ENCODE measurements at regions not wholly inside any gene's neighbourhood (a gene's known extent, or its start where the extent isn't known, plus 50 kb on each side); places are given as distances from the start of the nearest gene placed in this dataset.
A peak's percentile ranks its signal among the peaks of the same experiment; 100 is the strongest.

DNA sequence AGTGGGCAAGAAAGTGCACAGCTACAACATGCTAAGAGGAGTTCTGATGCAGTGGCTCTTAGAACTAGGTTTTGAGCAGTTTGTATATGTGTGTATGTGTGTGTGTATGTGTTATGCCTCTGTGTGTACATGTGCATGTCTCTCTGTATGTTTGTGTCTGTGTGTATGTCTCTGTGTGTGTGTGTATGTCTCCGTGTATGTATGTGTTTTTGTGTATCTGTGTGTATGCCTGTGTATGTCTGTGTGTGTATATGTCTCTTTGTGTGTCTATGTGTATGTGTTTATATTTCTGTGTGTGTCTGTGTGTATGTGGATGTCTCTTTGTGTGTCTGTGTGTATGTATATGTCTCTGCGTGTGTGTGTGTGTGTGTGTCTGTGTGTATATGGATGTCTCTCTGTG lies 139.6 kb downstream of the C12orf75 start:
- no peaks in the 10 kb centered on the region for H3K36me3 ChIP-seq (ENCODE audit: control insufficient read depth, insufficient read depth, low read length)
- H3K9me3 ChIP-seq (ENCODE audit: control insufficient read depth, low read length) = no peaks in the 10 kb centered on the region
- peak; percentile 14 for DNase-seq
- whole genome bisulfite sequencing, 2 experiments (ENCODE audit: insufficient coverage in 1 of 2, insufficient read length in 1 of 2) = 72% methylated on average over 2 of the region's 2 CpGs; no CpG with 5 or more reads in 1 of the 2 experiments
- H3K27me3 ChIP-seq (ENCODE audit: control insufficient read depth, insufficient read depth, low read length, poor library complexity, severe bottlenecking) = no peaks in the 10 kb centered on the region
- Mint-ChIP-seq H3K4me3 (no peak overlapping the region), H3K4me1 (peaks cover 21% of the 10 kb centered on the region), H3K36me3 (ENCODE audit: low read depth) (no peaks in the 10 kb centered on the region), H3K27me3 (ENCODE audit: insufficient read depth) (peaks cover 2% of the 10 kb centered on the region), H3K27ac (no peak overlapping the region), H3K9me3 (no peaks in the 10 kb centered on the region)
- H3K9ac ChIP-seq (ENCODE audit: extremely low read depth, low read length, poor library complexity, severe bottlenecking) = no peak overlapping the region
- no peak overlapping the region for H3K4me3 ChIP-seq (ENCODE audit: low read length)
- H3K4me1 ChIP-seq (ENCODE audit: control insufficient read depth, insufficient read depth, low read length) = no peaks in the 10 kb centered on the region
- TF ChIP-seq, protein P1, sequence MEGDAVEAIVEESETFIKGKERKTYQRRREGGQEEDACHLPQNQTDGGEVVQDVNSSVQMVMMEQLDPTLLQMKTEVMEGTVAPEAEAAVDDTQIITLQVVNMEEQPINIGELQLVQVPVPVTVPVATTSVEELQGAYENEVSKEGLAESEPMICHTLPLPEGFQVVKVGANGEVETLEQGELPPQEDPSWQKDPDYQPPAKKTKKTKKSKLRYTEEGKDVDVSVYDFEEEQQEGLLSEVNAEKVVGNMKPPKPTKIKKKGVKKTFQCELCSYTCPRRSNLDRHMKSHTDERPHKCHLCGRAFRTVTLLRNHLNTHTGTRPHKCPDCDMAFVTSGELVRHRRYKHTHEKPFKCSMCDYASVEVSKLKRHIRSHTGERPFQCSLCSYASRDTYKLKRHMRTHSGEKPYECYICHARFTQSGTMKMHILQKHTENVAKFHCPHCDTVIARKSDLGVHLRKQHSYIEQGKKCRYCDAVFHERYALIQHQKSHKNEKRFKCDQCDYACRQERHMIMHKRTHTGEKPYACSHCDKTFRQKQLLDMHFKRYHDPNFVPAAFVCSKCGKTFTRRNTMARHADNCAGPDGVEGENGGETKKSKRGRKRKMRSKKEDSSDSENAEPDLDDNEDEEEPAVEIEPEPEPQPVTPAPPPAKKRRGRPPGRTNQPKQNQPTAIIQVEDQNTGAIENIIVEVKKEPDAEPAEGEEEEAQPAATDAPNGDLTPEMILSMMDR (conservative IDR thresholded peaks at IDR 0.05) = no peak
- no peak overlapping the region for H3K27ac ChIP-seq (ENCODE audit: low read depth, low read length)

DNA sequence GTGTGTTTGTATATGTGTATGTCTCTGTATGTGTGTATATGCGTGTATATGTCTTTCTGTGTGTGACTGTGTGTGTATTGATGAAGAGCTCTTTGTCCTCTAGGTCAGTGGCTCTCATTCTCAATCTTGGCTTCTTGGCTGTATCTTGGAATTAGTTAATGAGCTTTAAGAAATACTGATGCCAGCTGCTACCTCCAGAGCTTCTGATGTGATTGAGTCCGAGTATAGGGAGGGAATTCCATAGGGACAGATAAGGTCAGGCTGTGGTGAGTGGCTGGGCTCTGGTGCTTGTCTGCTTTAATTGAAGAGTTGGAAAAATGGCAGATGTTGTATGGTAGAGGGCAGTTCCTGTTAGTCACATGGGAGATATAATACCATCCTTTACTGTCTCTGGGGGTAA lies 140.1 kb downstream of the C12orf75 start:
- 86% methylated on average over 2 of the region's 2 CpGs; no CpG with 5 or more reads in 1 of the 2 experiments for WGBS, 2 experiments (ENCODE audit: insufficient coverage in 1 of 2, insufficient read length in 1 of 2)
- no peaks in the 10 kb centered on the region for H3K9me3 Mint-ChIP-seq

GRCh38 chr12:105474672-105475071 lies 144.2 kb downstream of the C12orf75 start:
- Histone ChIP-seq H3K27me3 (ENCODE audit: control insufficient read depth, insufficient read depth, low read length, poor library complexity, severe bottlenecking) (no peaks in the 10 kb centered on the region), H3K4me1 (ENCODE audit: control insufficient read depth, insufficient read depth, low read length) (no peaks in the 10 kb centered on the region), H3K9me3 (ENCODE audit: control insufficient read depth, low read length) (no peaks in the 10 kb centered on the region), H3K4me3 (ENCODE audit: low read length) (no peak overlapping the region), H3K36me3 (ENCODE audit: control insufficient read depth, insufficient read depth, low read length) (no peaks in the 10 kb centered on the region), H3K9ac (ENCODE audit: extremely low read depth, low read length, poor library complexity, severe bottlenecking) (no peak overlapping the region), H3K27ac (ENCODE audit: low read depth, low read length) (no peak overlapping the region)
- TF ChIP-seq, protein P1 (conservative IDR thresholded peaks at IDR 0.05) = no peak
- peaks cover 17% of the 10 kb centered on the region for H3K4me1 Mint-ChIP-seq
- no peaks in the 10 kb centered on the region for H3K36me3 Mint-ChIP-seq (ENCODE audit: low read depth)
- 96 to 98% methylated on average over 4 of the region's 4 CpGs for WGBS, 2 experiments (ENCODE audit: insufficient coverage in 1 of 2, insufficient read length in 1 of 2)
- peaks cover 5% of the 10 kb centered on the region for H3K27me3 Mint-ChIP-seq (ENCODE audit: insufficient read depth)
- H3K9me3 Mint-ChIP-seq = no peaks in the 10 kb centered on the region
- no peak overlapping the region for H3K4me3 Mint-ChIP-seq
- no peak overlapping the region for H3K27ac Mint-ChIP-seq
- DNase-seq = peak; percentile 29

More for the DNA sequence above, 140.1 kb downstream of the C12orf75 start:
- Mint-ChIP-seq H3K4me3 (no peak overlapping the region), H3K27ac (no peak overlapping the region), H3K4me1 (peaks cover 21% of the 10 kb centered on the region), H3K27me3 (ENCODE audit: insufficient read depth) (peaks cover 2% of the 10 kb centered on the region), H3K36me3 (ENCODE audit: low read depth) (no peaks in the 10 kb centered on the region)
- H3K9me3 ChIP-seq (ENCODE audit: control insufficient read depth, low read length) = no peaks in the 10 kb centered on the region
- no peaks in the 10 kb centered on the region for H3K36me3 ChIP-seq (ENCODE audit: control insufficient read depth, insufficient read depth, low read length)
- DNase-seq = peak; percentile 22
- no peak overlapping the region for H3K27ac ChIP-seq (ENCODE audit: low read depth, low read length)
- H3K27me3 ChIP-seq (ENCODE audit: control insufficient read depth, insufficient read depth, low read length, poor library complexity, severe bottlenecking) = no peaks in the 10 kb centered on the region
- no peak overlapping the region for H3K4me3 ChIP-seq (ENCODE audit: low read length)
- no peak overlapping the region for H3K9ac ChIP-seq (ENCODE audit: extremely low read depth, low read length, poor library complexity, severe bottlenecking)
- H3K4me1 ChIP-seq (ENCODE audit: control insufficient read depth, insufficient read depth, low read length) = no peaks in the 10 kb centered on the region
- TF ChIP-seq, protein P1 (conservative IDR thresholded peaks at IDR 0.05) = no peak

Data from endodermal cell (in vitro differentiated cells).